HFF-Myc (cell line): ENCODE measurements at regions not wholly inside any gene's neighbourhood (a gene's known extent, or its start where the extent isn't known, plus 50 kb on each side); places are given as distances from the start of the nearest gene placed in this dataset.

Source experiments
- DNase-seq: peaks from one replicate; pipeline ENCODE4 v3.0.0-alpha.2; 2011; ENCODE audit warnings: low read depth; ENCODE audit errors: extremely low read depth
- H3K4me3 ChIP-seq: replicated peaks from 2 replicates; pipeline ENCODE4 v1.5.1; 2011; ENCODE audit warnings: low read depth, mild to moderate bottlenecking, control low read depth, low read length
- CTCF ChIP-seq: IDR thresholded peaks from 2 replicates; pipeline ENCODE4 v1.5.1; 2012; ENCODE audit warnings: mild to moderate bottlenecking, low read depth, low read length, control low read depth; ENCODE audit errors: missing control alignments

GRCh38 chr22:27299181-27300085, 502.1 kb downstream of the MN1 start:
- DNase-seq: no peak
- no peak overlapping the region for H3K4me3 ChIP-seq
- TF ChIP-seq CTCF: no peak

GRCh38 chr22:27300536-27301285, 500.8 kb downstream of the MN1 start:
- no peak overlapping the region for H3K4me3 ChIP-seq
- TF ChIP-seq CTCF: no peak
- no peak for DNase-seq

GRCh38 chr22:27302501-27302900, 499.1 kb downstream of the MN1 start:
- TF ChIP-seq CTCF: no peak
- no peak for DNase-seq
- H3K4me3 ChIP-seq: no peak overlapping the region

- no peak for TF ChIP-seq CTCF
- no peak overlapping the region for H3K4me3 ChIP-seq
- no peak for DNase-seq
Measured at GRCh38 chr22:27303718-27304117, 497.8 kb downstream of the MN1 start.

GRCh38 chr22:27306771-27307170, 494.8 kb downstream of the MN1 start:
- DNase-seq: no peak
- no peak overlapping the region for H3K4me3 ChIP-seq
- TF ChIP-seq CTCF: no peak

- DNase-seq: no peak
- no peak overlapping the region for H3K4me3 ChIP-seq
- TF ChIP-seq CTCF: no peak
Measured at GRCh38 chr22:27307545-27308247, 493.9 kb downstream of the MN1 start.
